ENCODE measurements at regions not wholly inside any gene's neighbourhood (a gene's known extent, or its start where the extent isn't known, plus 50 kb on each side); places are given as distances from the start of the nearest gene placed in this dataset.
"Not testable (repeated sequence)": the region's sequence is repeated elsewhere in the genome, so short reads cannot be mapped to it uniquely, and the experiment has no call there.

DNA sequence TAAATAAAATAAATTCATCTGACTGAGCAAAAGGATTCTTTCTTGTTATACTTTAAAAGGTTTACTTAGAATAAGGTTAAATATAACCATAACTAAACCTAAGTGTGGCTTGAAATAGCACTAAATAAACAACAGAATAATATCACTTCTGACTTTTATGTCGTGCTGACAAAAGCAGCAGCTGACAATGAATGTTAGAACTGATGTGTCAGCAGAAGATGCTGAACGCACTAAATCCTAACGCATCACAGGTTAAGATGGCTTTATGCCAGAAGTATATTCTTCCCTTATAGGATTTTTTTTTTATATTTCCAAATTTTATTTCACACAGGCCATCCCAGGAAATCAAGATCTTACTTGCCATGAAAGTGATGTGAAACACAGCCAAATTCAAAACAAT lies 558.3 kb upstream of the NBEA start (continued):
- TF ChIP-seq, protein P1, sequence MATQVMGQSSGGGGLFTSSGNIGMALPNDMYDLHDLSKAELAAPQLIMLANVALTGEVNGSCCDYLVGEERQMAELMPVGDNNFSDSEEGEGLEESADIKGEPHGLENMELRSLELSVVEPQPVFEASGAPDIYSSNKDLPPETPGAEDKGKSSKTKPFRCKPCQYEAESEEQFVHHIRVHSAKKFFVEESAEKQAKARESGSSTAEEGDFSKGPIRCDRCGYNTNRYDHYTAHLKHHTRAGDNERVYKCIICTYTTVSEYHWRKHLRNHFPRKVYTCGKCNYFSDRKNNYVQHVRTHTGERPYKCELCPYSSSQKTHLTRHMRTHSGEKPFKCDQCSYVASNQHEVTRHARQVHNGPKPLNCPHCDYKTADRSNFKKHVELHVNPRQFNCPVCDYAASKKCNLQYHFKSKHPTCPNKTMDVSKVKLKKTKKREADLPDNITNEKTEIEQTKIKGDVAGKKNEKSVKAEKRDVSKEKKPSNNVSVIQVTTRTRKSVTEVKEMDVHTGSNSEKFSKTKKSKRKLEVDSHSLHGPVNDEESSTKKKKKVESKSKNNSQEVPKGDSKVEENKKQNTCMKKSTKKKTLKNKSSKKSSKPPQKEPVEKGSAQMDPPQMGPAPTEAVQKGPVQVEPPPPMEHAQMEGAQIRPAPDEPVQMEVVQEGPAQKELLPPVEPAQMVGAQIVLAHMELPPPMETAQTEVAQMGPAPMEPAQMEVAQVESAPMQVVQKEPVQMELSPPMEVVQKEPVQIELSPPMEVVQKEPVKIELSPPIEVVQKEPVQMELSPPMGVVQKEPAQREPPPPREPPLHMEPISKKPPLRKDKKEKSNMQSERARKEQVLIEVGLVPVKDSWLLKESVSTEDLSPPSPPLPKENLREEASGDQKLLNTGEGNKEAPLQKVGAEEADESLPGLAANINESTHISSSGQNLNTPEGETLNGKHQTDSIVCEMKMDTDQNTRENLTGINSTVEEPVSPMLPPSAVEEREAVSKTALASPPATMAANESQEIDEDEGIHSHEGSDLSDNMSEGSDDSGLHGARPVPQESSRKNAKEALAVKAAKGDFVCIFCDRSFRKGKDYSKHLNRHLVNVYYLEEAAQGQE (IDR thresholded peaks at IDR 0.05) = no peak
- no peak for TF ChIP-seq TAF1 (conservative IDR thresholded peaks at IDR 0.05)
- TF ChIP-seq RAD21 (IDR thresholded peaks at IDR 0.05) = no peak
- TF ChIP-seq EGR1 (IDR thresholded peaks at IDR 0.05; ENCODE audit: low read depth in 2 of 2) = no peak

- not testable (repeated sequence) for H3K36me3 ChIP-seq (ENCODE audit: control insufficient read depth in 4 of 4, insufficient read depth in 3 of 4, low read depth in 1 of 4, low read length in 3 of 4); H3K9me3 ChIP-seq (ENCODE audit: control insufficient read depth in 4 of 4, low read length in 3 of 4); H3K27ac ChIP-seq (ENCODE audit: low read depth in 1 of 2, low read length in 2 of 2); H3K27me3 ChIP-seq (ENCODE audit: control insufficient read depth in 4 of 4, insufficient read depth in 4 of 4, low read length in 3 of 4); H3K4me3 ChIP-seq (ENCODE audit: low read depth in 1 of 3, low read length in 3 of 3); DNase-seq (ENCODE audit: low spot score); H3K4me1 ChIP-seq (ENCODE audit: control insufficient read depth in 4 of 4, insufficient read depth in 4 of 4, low read length in 3 of 4); H3K9ac ChIP-seq (ENCODE audit: low read depth in 1 of 2, low read length in 2 of 2)
Measured at GRCh38 chr13:34386229-34386628, 555.8 kb upstream of the NBEA start.

DNA sequence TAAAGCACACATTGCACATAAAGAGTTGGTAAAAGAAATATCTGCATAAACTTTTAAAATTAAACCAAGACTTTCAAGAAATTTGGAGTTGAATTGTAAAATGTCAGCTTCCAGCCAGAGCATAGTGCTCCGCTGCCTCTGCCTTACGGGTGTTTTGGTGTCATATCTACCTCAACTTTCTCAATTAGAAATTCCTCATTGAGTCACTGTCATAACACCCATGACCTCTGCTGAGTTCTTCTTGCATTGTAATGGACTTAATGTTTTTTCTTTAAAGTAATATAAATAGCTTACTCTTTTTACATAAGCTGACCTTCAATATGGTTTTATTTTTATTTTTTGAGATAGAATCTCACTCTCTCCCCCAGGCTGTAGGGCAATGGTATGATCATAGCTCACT lies 551.0 kb upstream of the NBEA start:
- TF ChIP-seq JUND (IDR thresholded peaks at IDR 0.05) (no peak), NR2F2 (IDR thresholded peaks at IDR 0.05) (no peak), ATF3 (IDR thresholded peaks at IDR 0.05) (no peak), FOXA1 (IDR thresholded peaks at IDR 0.05) (no peak), EGR1 (IDR thresholded peaks at IDR 0.05; ENCODE audit: low read depth in 2 of 2) (no peak), RXRA (IDR thresholded peaks at IDR 0.05) (no peak), GABPA (IDR thresholded peaks at IDR 0.05 in 1 of 2, conservative IDR thresholded peaks at IDR 0.05 in 1 of 2) (no peak), HNF4G (IDR thresholded peaks at IDR 0.05) (no peak), HNF4A (conservative IDR thresholded peaks at IDR 0.05) (no peak), SP1 (IDR thresholded peaks at IDR 0.05) (no peak), CTCF (IDR thresholded peaks at IDR 0.05; ENCODE audit: low read depth, low read length, missing input control) (no peak), MAX (IDR thresholded peaks at IDR 0.05) (no peak), TAF1 (conservative IDR thresholded peaks at IDR 0.05) (no peak), FOXA2 (IDR thresholded peaks at IDR 0.05) (no peak)
- TF ChIP-seq, protein P1 (IDR thresholded peaks at IDR 0.05) = no peak
- TF ChIP-seq, protein P2, sequence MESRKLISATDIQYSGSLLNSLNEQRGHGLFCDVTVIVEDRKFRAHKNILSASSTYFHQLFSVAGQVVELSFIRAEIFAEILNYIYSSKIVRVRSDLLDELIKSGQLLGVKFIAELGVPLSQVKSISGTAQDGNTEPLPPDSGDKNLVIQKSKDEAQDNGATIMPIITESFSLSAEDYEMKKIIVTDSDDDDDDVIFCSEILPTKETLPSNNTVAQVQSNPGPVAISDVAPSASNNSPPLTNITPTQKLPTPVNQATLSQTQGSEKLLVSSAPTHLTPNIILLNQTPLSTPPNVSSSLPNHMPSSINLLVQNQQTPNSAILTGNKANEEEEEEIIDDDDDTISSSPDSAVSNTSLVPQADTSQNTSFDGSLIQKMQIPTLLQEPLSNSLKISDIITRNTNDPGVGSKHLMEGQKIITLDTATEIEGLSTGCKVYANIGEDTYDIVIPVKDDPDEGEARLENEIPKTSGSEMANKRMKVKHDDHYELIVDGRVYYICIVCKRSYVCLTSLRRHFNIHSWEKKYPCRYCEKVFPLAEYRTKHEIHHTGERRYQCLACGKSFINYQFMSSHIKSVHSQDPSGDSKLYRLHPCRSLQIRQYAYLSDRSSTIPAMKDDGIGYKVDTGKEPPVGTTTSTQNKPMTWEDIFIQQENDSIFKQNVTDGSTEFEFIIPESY (IDR thresholded peaks at IDR 0.05) = no peak
- WGBS = 94% methylated on average over 2 of the region's 2 CpGs
- Histone ChIP-seq H3K9ac (ENCODE audit: low read depth in 1 of 2, low read length in 2 of 2) (no peak overlapping the region), H3K36me3 (ENCODE audit: control insufficient read depth in 4 of 4, insufficient read depth in 3 of 4, low read depth in 1 of 4, low read length in 3 of 4) (no peaks in the 10 kb centered on the region), H3K4me1 (ENCODE audit: control insufficient read depth in 4 of 4, insufficient read depth in 4 of 4, low read length in 3 of 4) (no peaks in the 10 kb centered on the region), H3K9me3 (ENCODE audit: control insufficient read depth in 4 of 4, low read length in 3 of 4) (peaks cover 0 to 6% (median 0%) of the 10 kb centered on the region in 4 donors), H3K27me3 (ENCODE audit: control insufficient read depth in 4 of 4, insufficient read depth in 4 of 4, low read length in 3 of 4) (no peaks in the 10 kb centered on the region), H3K27ac (ENCODE audit: low read depth in 1 of 2, low read length in 2 of 2) (no peak overlapping the region), H3K4me3 (ENCODE audit: low read depth in 1 of 3, low read length in 3 of 3) (no peak overlapping the region)
- no peak for DNase-seq (ENCODE audit: low spot score)

All from liver (tissue), 8 donors.